ENCODE measurements at regions not wholly inside any gene's neighbourhood (a gene's known extent, or its start where the extent isn't known, plus 50 kb on each side); places are given as distances from the start of the nearest gene placed in this dataset.
A peak's percentile ranks its signal among the peaks of the same experiment; 100 is the strongest.

DNA sequence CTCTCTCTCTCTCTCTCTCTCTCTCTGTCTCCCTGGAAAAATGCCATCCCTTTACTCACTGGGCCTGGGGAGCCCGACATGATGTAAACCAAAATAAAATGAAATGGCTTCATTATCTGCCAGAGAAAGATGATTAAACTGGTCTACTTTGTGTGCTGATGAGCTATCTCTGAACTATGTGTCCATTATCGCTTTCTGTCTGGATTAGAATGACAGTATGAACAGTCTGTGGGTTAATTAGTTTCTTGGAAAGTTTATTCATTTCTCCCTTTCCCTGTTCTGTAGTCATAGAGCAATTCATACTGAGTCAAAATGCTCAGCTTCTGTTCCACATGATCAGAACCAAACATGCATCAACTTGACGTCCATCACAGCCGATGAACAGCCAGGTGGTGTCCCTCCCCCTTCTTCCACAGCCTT is 72.4 kb upstream of the KCND3 start:
- Histone ChIP-seq H3K9ac (ENCODE audit: low read depth, low read length) (no peak overlapping the region), H3K4me1 (ENCODE audit: insufficient read depth, low read length) (peaks cover 7% of the 10 kb centered on the region; the same call in 1 of the 2 replicates), H3K36me3 (ENCODE audit: insufficient read depth, low read depth, low read length) (no peaks in the 10 kb centered on the region), H3K4me3 (ENCODE audit: low read length) (no peak overlapping the region), H3K9me3 (ENCODE audit: insufficient read depth, low read depth, low read length) (peaks cover 5% of the 10 kb centered on the region; the same call in 1 of the 2 replicates), H3K27me3 (ENCODE audit: insufficient read depth, low read length) (no peaks in the 10 kb centered on the region), H3K27ac (ENCODE audit: low read length) (no peak overlapping the region)

GRCh38 chr1:112063781-112064728 is 74.6 kb upstream of the KCND3 start:
- peak overlapping the region; percentile 1; the same call in 1 of the 2 replicates for H3K4me3 ChIP-seq (ENCODE audit: low read length)
- peaks cover 5% of the 10 kb centered on the region; the same call in 1 of the 2 replicates for H3K9me3 ChIP-seq (ENCODE audit: insufficient read depth, low read depth, low read length)
- H3K4me1 ChIP-seq (ENCODE audit: insufficient read depth, low read length), result peaks cover 7% of the 10 kb centered on the region; the same call in 1 of the 2 replicates
- no peak overlapping the region for H3K9ac ChIP-seq (ENCODE audit: low read depth, low read length)
- H3K27ac ChIP-seq (ENCODE audit: low read length), result no peak overlapping the region
- H3K27me3 ChIP-seq (ENCODE audit: insufficient read depth, low read length), result no peaks in the 10 kb centered on the region; the same call in 1 of the 2 replicates
- H3K36me3 ChIP-seq (ENCODE audit: insufficient read depth, low read depth, low read length), result no peaks in the 10 kb centered on the region

GRCh38 chr1:112067989-112068388 is 78.5 kb upstream of the KCND3 start:
- H3K4me3 ChIP-seq (ENCODE audit: low read length), result no peak overlapping the region
- H3K27ac ChIP-seq (ENCODE audit: low read length), result no peak overlapping the region
- H3K9ac ChIP-seq (ENCODE audit: low read depth, low read length), result no peak overlapping the region
- peaks cover 7% of the 10 kb centered on the region; the same call in 1 of the 2 replicates for H3K4me1 ChIP-seq (ENCODE audit: insufficient read depth, low read length)
- no peaks in the 10 kb centered on the region; the same call in 1 of the 2 replicates for H3K27me3 ChIP-seq (ENCODE audit: insufficient read depth, low read length)
- H3K36me3 ChIP-seq (ENCODE audit: insufficient read depth, low read depth, low read length), result no peaks in the 10 kb centered on the region
- peaks cover 10% of the 10 kb centered on the region; the same call in 1 of the 2 replicates for H3K9me3 ChIP-seq (ENCODE audit: insufficient read depth, low read depth, low read length)

GRCh38 chr1:112070677-112071076 is 81.2 kb upstream of the KCND3 start:
- Histone ChIP-seq H3K9me3 (ENCODE audit: insufficient read depth, low read depth, low read length) (peaks cover 7% of the 10 kb centered on the region; the same call in 1 of the 2 replicates), H3K36me3 (ENCODE audit: insufficient read depth, low read depth, low read length) (no peaks in the 10 kb centered on the region), H3K4me3 (ENCODE audit: low read length) (no peak overlapping the region), H3K9ac (ENCODE audit: low read depth, low read length) (no peak overlapping the region), H3K27ac (ENCODE audit: low read length) (no peak overlapping the region), H3K27me3 (ENCODE audit: insufficient read depth, low read length) (no peaks in the 10 kb centered on the region; the same call in 1 of the 2 replicates), H3K4me1 (ENCODE audit: insufficient read depth, low read length) (no peaks in the 10 kb centered on the region)

DNA sequence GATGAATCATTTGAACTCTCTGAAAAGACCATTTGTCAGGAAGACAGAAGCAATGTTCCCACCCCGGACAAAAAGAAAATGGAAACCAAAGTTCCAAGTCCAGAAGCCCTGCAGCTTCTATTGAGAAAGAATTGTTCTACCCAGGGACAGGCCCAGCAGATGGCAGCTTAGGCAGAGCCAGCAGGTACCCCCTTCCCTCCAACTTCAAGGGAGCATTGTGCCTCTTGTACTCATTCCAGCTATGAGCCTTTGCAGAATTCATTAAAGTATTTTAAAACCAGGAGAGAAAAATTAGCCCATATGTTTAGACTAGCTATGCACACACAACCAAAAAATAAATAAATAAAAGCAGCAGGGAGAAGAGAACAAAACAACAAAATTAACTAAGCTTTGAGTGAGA is 85.2 kb upstream of the KCND3 start:
- H3K36me3 ChIP-seq (ENCODE audit: insufficient read depth, low read depth, low read length), result no peaks in the 10 kb centered on the region
- H3K4me3 ChIP-seq (ENCODE audit: low read length), result no peak overlapping the region
- no peak overlapping the region for H3K27ac ChIP-seq (ENCODE audit: low read length)
- no peaks in the 10 kb centered on the region for H3K4me1 ChIP-seq (ENCODE audit: insufficient read depth, low read length)
- H3K27me3 ChIP-seq (ENCODE audit: insufficient read depth, low read length), result no peaks in the 10 kb centered on the region
- peaks cover 7% of the 10 kb centered on the region; the same call in 1 of the 2 replicates for H3K9me3 ChIP-seq (ENCODE audit: insufficient read depth, low read depth, low read length)
- H3K9ac ChIP-seq (ENCODE audit: low read depth, low read length), result no peak overlapping the region

GRCh38 chr1:112075566-112075965 is 86.1 kb upstream of the KCND3 start:
- Histone ChIP-seq H3K9ac (ENCODE audit: low read depth, low read length) (no peak overlapping the region), H3K4me3 (ENCODE audit: low read length) (no peak overlapping the region), H3K9me3 (ENCODE audit: insufficient read depth, low read depth, low read length) (peaks cover 7% of the 10 kb centered on the region; the same call in 1 of the 2 replicates), H3K27ac (ENCODE audit: low read length) (no peak overlapping the region), H3K27me3 (ENCODE audit: insufficient read depth, low read length) (no peaks in the 10 kb centered on the region), H3K36me3 (ENCODE audit: insufficient read depth, low read depth, low read length) (no peaks in the 10 kb centered on the region), H3K4me1 (ENCODE audit: insufficient read depth, low read length) (no peaks in the 10 kb centered on the region)

DNA sequence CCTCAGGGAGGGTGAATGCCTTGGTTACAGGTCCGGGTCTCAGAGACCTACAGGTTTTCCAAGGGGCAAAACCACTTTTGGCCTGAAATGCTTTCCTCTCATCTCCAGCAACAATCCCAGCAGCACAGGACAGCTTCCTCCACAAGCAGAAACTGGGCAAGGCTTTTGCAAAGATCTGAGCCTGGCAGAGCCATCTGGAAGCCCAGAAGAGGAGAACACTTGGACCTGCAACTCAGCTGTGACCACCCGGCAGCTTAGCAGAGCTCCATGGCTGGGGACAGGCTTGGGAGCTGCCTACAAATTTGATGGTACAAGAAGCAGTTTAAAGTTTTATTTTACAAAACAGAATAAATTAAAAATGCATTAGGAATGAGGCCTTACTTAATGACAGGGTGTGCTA is 90.0 kb upstream of the KCND3 start:
- Histone ChIP-seq H3K27ac (ENCODE audit: low read length) (no peak overlapping the region), H3K9ac (ENCODE audit: low read depth, low read length) (no peak overlapping the region), H3K4me1 (ENCODE audit: insufficient read depth, low read length) (no peaks in the 10 kb centered on the region), H3K9me3 (ENCODE audit: insufficient read depth, low read depth, low read length) (no peaks in the 10 kb centered on the region), H3K36me3 (ENCODE audit: insufficient read depth, low read depth, low read length) (no peaks in the 10 kb centered on the region), H3K4me3 (ENCODE audit: low read length) (no peak overlapping the region), H3K27me3 (ENCODE audit: insufficient read depth, low read length) (no peaks in the 10 kb centered on the region)

DNA sequence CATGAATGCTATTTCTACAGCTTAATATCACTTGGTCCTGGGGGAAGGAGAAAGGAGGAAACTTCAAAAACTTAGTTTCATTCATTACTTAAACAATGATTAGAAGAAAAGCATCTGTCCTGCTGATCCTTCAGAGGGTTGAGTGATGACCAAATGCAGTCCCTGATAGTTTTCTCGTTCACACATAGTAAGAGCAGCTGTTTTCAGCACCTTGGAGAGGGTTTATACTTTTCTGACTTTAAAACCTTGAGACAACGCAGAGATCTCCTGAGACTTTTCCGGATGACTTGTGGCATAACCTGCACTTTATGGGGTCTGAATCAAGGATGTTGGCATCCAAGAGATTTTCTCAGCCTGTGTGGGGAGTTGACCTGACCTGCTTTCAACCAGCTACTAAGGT is 94.0 kb upstream of the KCND3 start:
- no peak overlapping the region for H3K4me3 ChIP-seq (ENCODE audit: low read length)
- peaks cover 4% of the 10 kb centered on the region; the same call in 1 of the 2 replicates for H3K4me1 ChIP-seq (ENCODE audit: insufficient read depth, low read length)
- H3K27ac ChIP-seq (ENCODE audit: low read length), result no peak overlapping the region
- H3K9me3 ChIP-seq (ENCODE audit: insufficient read depth, low read depth, low read length), result no peaks in the 10 kb centered on the region
- no peaks in the 10 kb centered on the region for H3K27me3 ChIP-seq (ENCODE audit: insufficient read depth, low read length)
- H3K9ac ChIP-seq (ENCODE audit: low read depth, low read length), result no peak overlapping the region
- H3K36me3 ChIP-seq (ENCODE audit: insufficient read depth, low read depth, low read length), result no peaks in the 10 kb centered on the region

DNA sequence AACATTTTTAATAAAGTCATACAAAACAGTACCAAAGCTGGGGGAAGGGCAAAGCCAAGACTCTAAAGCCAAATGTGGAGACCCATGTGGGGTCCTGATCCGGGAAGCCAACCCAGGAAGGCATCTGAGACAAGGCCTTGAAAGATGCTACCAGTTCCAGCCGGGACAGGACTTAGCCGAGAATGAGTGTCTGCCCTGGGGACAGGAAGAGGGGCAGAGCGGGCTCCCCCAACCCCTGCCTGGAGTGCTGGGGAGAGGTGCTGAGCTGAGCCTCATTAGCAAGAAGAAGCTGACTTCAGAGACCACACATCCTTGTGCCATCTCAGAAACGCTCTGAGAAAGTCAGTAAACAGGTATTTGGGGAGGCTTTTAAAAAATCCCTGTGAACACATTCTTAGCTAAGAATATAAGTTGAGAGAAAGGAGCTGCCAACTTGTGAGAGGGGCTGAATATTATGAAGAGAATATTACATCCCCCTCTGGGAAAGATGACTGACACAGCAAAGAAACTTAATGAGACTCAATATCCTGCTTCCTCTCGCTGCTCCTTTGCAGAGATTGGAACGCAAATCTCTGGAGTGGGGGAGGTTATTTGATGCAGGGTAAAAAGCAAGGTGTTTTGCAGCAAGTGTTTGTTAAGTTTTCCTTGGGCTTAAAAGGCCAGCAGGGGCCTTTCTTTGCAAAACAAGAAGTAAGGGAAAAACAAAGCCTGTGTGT is 103.3 kb upstream of the KCND3 start:
- peak overlapping the region; percentile 12; the same call in 1 of the 2 replicates for H3K9ac ChIP-seq (ENCODE audit: low read depth, low read length)
- no peaks in the 10 kb centered on the region for H3K36me3 ChIP-seq (ENCODE audit: insufficient read depth, low read depth, low read length)

GRCh38 chr1:112093372-112093694 is 103.9 kb upstream of the KCND3 start:
- H3K27ac ChIP-seq (ENCODE audit: low read length), result no peak overlapping the region

More for the DNA sequence above, 103.3 kb upstream of the KCND3 start:
- Histone ChIP-seq H3K4me1 (ENCODE audit: insufficient read depth, low read length) (peaks cover 16% of the 10 kb centered on the region; the same call in 1 of the 2 replicates), H3K27ac (ENCODE audit: low read length) (no peak overlapping the region), H3K9me3 (ENCODE audit: insufficient read depth, low read depth, low read length) (no peaks in the 10 kb centered on the region), H3K4me3 (ENCODE audit: low read length) (peak overlapping the region; percentile 34; the same call in 1 of the 2 replicates), H3K27me3 (ENCODE audit: insufficient read depth, low read length) (no peaks in the 10 kb centered on the region)

GRCh38 chr1:112099979-112100378 is 110.5 kb upstream of the KCND3 start:
- no peak overlapping the region for H3K27ac ChIP-seq (ENCODE audit: low read length)
- H3K9me3 ChIP-seq (ENCODE audit: insufficient read depth, low read depth, low read length), result no peaks in the 10 kb centered on the region
- no peak overlapping the region for H3K4me3 ChIP-seq (ENCODE audit: low read length)
- no peak overlapping the region for H3K9ac ChIP-seq (ENCODE audit: low read depth, low read length)
- H3K4me1 ChIP-seq (ENCODE audit: insufficient read depth, low read length), result peaks cover 5% of the 10 kb centered on the region; the same call in 1 of the 2 replicates
- no peaks in the 10 kb centered on the region for H3K36me3 ChIP-seq (ENCODE audit: insufficient read depth, low read depth, low read length)
- no peaks in the 10 kb centered on the region for H3K27me3 ChIP-seq (ENCODE audit: insufficient read depth, low read length)

More at GRCh38 chr1:112093372-112093694, 103.9 kb upstream of the KCND3 start:
- no peaks in the 10 kb centered on the region for H3K9me3 ChIP-seq (ENCODE audit: insufficient read depth, low read depth, low read length)
- H3K36me3 ChIP-seq (ENCODE audit: insufficient read depth, low read depth, low read length), result no peaks in the 10 kb centered on the region
- peak overlapping the region; percentile 34; the same call in 1 of the 2 replicates for H3K4me3 ChIP-seq (ENCODE audit: low read length)
- peaks cover 16% of the 10 kb centered on the region; the same call in 1 of the 2 replicates for H3K4me1 ChIP-seq (ENCODE audit: insufficient read depth, low read length)
- no peaks in the 10 kb centered on the region for H3K27me3 ChIP-seq (ENCODE audit: insufficient read depth, low read length)
- no peak overlapping the region for H3K9ac ChIP-seq (ENCODE audit: low read depth, low read length)

Data from iPS-20b (cell line).